G401.6 (cell line): ENCODE measurements at regions not wholly inside any gene's neighbourhood (a gene's known extent, or its start where the extent isn't known, plus 50 kb on each side); places are given as distances from the start of the nearest gene placed in this dataset.

Source experiments
- FAIRE-seq: peaks from 2 replicates; lab custom pipeline; 2012; peaks lifted over from hg19 to GRCh38; lab: Jason Lieb, UNC

DNA sequence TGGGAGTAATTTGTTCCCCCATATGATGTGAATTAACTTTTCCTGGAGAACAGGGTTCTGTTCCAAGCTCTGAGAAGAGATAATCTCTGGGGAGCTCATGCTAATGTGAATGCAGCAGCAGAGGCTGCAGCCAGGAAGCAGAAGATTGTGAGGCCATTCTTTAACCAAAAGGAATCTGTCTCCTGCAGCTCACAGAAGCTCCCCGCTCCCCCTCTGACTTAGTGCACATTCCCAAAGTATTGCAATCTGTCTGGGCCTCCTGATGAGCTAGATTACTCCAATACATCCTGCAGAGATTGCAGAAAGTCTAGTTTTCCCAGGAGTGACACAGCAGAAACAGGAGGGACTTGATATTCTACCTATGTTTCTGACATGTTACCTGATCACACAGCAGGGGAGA is 420.6 kb upstream of the FAT3 start:
- FAIRE-seq = no peak

DNA sequence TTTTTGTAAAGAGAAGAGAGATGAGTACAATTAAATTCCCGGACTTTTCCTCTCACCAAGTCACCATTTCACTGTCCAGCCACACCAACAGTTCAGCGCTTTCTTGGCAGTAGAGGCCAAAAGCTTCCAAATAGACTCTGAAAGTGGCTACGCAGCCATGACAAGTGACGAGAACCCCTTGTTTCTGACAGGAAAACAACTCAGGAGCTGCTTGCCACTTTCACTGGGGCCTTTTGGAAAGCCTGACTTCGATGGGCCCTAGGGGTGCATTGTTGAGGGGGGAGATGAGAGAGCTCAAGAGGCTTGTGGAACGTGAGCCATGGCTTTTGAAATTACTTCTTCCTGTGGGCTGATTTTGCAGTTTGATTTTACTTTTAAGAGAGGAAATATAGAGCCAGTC is 422.1 kb upstream of the FAT3 start:
- FAIRE-seq = no peak

GRCh38 chr11:91800208-91800914 is 424.3 kb upstream of the FAT3 start:
- no peak for FAIRE-seq

- no peak for FAIRE-seq
Measured at GRCh38 chr11:91798240-91798639, 426.4 kb upstream of the FAT3 start.

DNA sequence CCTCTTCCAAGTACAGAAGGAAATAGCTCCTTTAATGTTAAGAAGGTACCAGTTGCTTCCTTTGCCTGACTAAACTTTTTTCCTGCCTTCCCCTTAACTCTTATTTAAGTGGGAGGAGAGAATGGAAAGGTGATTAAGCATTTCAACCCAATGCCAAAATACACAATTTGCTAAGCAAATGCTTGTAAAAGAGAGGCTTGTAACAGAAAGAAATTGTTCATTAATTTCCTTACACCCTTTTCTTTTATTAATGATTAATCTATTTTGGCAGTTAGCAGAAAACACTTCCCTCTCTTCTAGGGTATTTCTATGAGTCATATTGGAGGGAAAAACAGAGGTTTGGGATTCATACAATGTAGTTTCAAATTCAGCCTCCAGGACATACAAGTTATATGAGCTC is 427.6 kb upstream of the FAT3 start:
- FAIRE-seq = no peak

DNA sequence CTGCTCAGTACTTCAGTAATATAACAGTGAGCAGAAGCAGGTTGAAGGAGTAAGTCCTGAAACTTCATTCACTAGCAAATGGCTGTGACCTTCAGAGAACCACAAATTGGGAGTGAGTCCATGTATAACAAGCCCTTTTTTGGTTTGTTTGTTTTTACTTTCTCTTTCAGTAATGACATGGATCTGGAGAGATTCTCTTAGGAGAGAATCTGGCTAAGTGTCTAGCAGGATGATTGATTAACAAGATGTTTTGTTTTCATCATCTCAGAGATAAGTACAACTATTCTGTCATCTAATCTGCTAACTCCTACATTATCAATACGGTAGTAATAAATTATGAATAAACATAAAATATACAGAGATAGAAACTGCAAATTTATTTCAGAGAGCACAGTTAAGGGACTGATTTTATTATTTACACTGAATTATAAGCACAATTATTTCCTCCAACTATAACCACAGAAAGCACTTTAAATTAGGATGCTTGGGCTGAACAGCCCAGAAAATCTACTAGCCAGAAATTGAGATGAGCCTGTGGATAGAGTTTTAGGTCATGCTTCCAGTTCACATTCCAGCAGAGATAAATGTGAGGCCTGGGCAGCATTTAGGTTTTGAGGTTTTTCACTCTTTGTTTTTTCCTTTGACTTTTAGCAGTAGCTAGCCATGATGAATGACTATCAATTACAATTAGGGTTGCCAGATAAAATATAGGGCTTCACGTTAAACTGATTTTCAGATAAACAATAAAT is 429.3 kb upstream of the FAT3 start:
- no peak for FAIRE-seq

DNA sequence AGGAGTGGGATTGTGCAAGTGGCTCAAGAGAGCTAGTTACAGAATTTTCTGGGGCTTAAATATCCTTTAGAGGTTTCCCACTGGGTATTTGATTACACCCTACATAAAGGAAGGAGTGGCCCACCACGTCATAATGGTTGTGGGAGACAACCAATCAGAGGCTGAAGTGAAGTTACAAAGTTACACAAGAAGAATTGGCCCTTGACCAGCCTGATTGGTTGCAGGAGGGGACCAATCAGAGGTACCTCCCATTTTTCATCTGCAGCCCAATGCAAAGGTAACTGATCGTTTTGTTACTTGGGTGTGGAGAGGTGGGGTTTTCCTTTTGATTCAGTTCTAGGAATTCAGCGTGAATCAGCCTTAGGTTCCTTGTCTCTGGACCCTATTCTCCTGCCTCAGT is 430.5 kb upstream of the FAT3 start:
- no peak for FAIRE-seq

DNA sequence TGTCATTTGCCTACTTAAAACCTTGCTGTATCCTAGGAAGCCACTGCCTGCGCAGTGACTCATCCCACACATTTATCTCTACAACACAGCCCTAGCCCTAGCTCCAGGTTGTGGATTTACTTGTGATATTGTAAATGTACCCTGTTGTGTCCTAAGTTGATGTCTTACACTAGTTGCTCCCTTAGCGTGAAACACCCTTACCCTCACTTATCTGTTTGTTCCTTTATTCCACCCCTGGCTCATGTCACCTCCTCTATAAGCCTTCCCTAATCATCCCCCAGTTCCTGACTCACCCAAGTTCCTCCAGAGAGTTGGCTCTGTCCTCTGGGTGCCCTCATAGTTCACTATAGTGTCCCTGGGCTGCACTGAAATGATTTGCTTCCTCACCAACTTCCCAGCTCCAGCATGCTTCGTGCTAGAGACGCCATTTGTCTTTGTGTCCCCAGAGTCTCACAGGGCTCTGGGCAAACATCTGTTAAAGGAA is 431.8 kb upstream of the FAT3 start:
- FAIRE-seq = no peak

- FAIRE-seq = no peak
Measured at GRCh38 chr11:91791171-91791468, 433.5 kb upstream of the FAT3 start.

- no peak for FAIRE-seq
Measured at GRCh38 chr11:91790346-91791170, 434.1 kb upstream of the FAT3 start.

DNA sequence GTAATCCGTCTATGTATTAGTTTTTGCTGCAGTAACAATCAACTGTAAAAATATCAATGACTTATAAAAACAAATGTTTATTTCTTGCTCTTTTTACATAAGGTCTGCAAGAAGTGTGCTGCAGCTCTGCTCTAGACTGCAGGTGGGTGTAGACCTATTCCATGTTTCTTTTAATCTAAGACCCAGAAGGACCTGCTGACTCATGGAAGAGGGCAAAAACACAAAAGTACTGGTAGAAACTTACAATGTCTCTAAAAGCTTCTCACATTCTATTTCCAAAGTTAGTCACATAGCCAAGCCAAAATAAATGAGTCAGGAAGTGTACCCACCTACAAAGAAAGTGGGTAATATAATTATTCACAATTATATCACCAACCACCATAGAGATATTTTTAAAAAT is 435.9 kb upstream of the FAT3 start:
- no peak for FAIRE-seq

DNA sequence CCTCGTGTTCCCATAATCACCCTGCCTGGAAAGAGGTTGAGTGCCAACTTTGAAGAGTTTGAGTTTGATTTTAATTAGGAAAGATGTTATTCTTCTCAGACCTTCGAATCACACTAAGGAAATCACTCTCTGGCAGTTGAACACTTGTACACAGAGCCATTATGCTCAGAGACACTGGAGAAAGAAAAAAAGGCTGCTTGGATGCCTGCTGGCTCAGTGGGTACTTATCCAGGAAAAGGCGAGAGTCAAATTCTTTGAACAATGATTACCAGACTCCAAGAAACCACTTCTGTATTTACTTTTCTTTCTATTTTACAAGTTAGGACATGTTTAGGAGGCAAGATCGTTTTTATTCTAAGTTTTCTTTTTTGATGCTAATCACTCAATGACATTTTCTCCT is 438.5 kb upstream of the FAT3 start:
- FAIRE-seq = no peak

- no peak for FAIRE-seq
Measured at GRCh38 chr11:91783173-91783572, 441.4 kb upstream of the FAT3 start.

- FAIRE-seq = no peak
Measured at GRCh38 chr11:91778758-91779157, 445.9 kb upstream of the FAT3 start.

DNA sequence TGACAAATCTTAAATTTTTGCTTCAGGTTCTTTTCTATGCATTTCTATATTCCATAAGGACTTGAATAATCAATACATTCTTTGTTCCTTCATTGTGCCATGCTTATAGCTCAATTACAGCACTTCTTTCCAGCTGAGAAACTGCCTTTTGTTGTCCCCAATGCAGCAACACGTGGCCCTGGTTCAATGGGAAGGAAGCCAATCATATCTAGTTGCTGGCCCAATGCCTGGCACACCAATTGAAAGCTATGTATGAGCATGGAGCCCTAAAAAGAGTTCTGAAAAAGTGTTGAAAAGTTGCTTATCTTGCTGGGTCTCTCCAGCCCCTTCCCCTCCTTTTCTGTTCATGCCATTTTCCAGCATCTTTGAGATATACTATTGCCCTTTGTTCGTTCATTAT is 448.0 kb upstream of the FAT3 start:
- no peak for FAIRE-seq

- FAIRE-seq = no peak
Measured at GRCh38 chr11:91773090-91773489, 451.5 kb upstream of the FAT3 start.

DNA sequence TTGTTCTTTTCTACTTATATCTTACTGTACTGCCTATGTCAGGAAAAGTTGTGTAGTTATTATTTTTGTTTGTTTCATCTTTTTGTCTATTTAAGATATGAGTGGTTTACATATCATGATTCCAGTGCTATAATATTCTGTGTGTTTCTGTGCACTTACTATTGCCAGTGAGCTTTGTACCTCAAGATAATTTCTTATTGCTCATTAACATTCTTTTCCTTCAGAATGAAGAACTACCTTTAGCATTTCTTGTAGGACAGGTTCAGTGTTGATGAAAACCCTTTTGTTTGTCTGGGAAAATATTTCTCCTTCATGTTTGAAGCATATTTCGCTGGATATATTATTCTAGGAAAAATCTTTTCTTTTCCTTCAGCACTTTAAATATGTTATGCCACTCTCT is 452.7 kb upstream of the FAT3 start:
- FAIRE-seq = no peak

DNA sequence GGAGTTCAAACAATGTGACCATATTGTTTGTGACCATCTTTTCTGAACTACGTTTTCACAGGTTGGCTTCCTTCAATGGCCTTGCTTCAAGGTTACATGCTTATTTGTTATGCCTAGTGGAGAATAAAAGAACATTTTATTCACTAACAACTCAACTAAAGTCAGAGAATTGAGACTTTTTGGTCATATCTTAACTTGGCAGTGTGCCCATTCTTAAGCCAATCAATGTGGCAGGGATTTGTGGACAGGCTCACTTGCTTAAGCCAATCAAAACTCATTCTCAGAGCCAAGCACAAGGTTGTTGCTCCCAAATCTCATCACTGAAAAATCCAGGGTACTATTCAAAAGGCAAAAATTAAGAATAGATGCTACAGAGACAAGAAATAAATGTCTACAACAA is 455.8 kb upstream of the FAT3 start:
- FAIRE-seq = no peak

- FAIRE-seq = no peak
Measured at GRCh38 chr11:91763331-91763730, 461.3 kb upstream of the FAT3 start.

GRCh38 chr11:91761406-91762025 is 463.1 kb upstream of the FAT3 start:
- FAIRE-seq = no peak

DNA sequence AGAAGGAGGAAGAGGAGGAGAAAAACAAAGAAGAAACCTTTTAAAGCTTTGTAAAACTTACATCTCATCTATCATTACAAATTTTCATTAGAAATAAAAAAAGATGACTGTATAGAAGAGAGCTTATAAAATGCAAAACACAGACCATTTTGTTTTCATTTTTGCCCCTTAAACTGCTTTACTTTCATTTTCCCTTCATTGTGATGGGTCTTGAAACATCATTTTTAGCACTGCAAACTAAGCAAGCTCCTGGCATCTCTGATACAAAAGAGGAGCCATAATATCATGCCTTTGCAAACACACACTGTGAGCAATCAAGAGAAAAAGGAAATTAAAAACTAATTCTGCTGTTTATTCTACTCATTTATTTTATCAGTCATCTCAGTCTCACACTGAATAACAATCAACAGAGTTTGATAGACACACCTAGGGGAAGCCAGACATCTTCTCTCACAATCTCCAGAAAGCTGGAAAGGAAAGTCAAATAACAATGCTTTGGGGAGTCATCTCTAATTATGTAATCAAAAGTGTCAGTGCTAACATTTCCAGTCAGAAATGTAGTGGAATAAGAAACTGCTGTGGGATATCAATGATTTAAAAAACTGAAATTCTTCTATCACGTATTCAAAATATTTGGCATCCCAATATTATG is 467.7 kb upstream of the FAT3 start:
- no peak for FAIRE-seq

DNA sequence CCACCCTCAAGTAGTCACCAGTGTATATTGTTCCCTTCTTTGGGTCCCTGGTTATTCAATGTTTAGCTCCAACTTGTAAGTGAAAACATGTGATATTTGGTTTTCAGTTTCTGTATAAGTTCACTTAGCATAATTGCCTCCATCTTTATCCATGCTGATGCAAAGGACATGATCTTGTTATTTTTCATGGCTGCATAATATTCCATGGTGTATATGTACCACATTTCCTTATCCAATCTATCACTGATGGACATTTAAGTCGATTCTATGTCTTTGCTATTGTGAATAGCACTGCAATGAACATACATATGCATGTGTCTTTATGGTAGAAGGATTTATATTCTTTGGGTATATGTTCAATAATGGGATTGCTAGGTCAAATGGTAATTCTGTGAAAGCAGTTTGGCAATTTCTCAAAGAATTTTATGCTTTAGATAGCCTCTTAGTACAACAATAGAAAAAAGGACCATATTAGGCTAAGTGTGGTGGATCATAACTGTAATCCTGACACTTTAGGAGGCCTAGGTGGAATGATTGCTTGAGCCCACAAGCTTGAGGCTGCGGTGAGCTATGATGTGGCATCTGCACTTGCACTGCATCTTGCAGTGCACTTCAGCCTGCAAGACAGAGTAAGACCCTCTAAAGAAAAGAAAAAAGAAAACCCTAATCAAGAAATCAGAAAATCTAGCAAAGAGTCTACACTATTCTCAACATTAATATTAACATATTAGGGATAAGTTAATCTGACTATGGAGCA is 468.5 kb upstream of the FAT3 start:
- no peak for FAIRE-seq
